ENCODE measurements at regions not wholly inside any gene's neighbourhood (a gene's known extent, or its start where the extent isn't known, plus 50 kb on each side); places are given as distances from the start of the nearest gene placed in this dataset.

- no CpG with 5 or more reads among the region's 1 CpG for WGBS, 2 experiments (ENCODE audit: extremely low coverage in 2 of 2, insufficient read length in 1 of 2)
- no peak overlapping the region for H2AK5ac ChIP-seq (ENCODE audit: low read depth, low read length)
- H2BK20ac ChIP-seq (ENCODE audit: low read depth, low read length), result no peak overlapping the region
- no peak overlapping the region for H4K5ac ChIP-seq (ENCODE audit: low read depth, low read length)
- dilution Hi-C loops (cut with HindIII; ENCODE audit: low sequenced_read_pairs, unreplicated experiment) (no loop called here), intact Hi-C loops (cut with micrococcal nuclease) (no loop called here), in situ Hi-C loops (cut with MboI; ENCODE audit: low sequenced_read_pairs) (loop anchor here (10.0 kb wide), 1 partner anchor 270 kb away; no protein-coding TSS in a partner anchor)
- DNase-seq (no peak), ATAC-seq (ENCODE audit: low read depth) (no peak)
- H3K9me3 ChIP-seq (ENCODE audit: control insufficient read depth, insufficient read depth, low read length), result no peaks in the 10 kb centered on the region
- H3K56ac ChIP-seq (ENCODE audit: extremely low read depth, insufficient read depth, low read length), result no peak overlapping the region
- no peak overlapping the region for H2BK15ac ChIP-seq (ENCODE audit: low read depth, low read length)
- POLR2A ChIA-PET (ENCODE audit: unreplicated experiment), result no interaction called here
- no peak overlapping the region for H3K4ac ChIP-seq (ENCODE audit: low read depth, low read length)
- no peak overlapping the region for H4K91ac ChIP-seq (ENCODE audit: insufficient read depth, low read depth, low read length)
- H2BK5ac ChIP-seq (ENCODE audit: low read depth, low read length, poor library complexity, severe bottlenecking), result no peak overlapping the region
- no peak overlapping the region for H3K14ac ChIP-seq (replicated peaks; ENCODE audit: low read depth, low read length)
- no peak overlapping the region for H4K8ac ChIP-seq (ENCODE audit: low read depth in 2 of 2, low read length in 2 of 2)
- H2AFZ ChIP-seq (replicated peaks; ENCODE audit: low read length, poor library complexity), result no peak overlapping the region
- H3K4me1 ChIP-seq (ENCODE audit: control insufficient read depth, insufficient read depth, low read length), result no peaks in the 10 kb centered on the region
- H3K18ac ChIP-seq (ENCODE audit: low read depth, low read length), result no peak overlapping the region
- no peak overlapping the region for H3K23ac ChIP-seq (ENCODE audit: low read depth, low read length)
- no peak overlapping the region for H3K27ac ChIP-seq (ENCODE audit: insufficient read depth, low read length)
- no peaks in the 10 kb centered on the region for H3K79me1 ChIP-seq (ENCODE audit: low read depth in 1 of 2, low read length in 2 of 2)
- no peak overlapping the region for H3K4me2 ChIP-seq (ENCODE audit: low read depth, low read length)
- TF ChIP-seq ELK1 (IDR thresholded peaks at IDR 0.05; ENCODE audit: borderline replicate concordance, low read depth, low read length) (no peak), RCOR1 (IDR thresholded peaks at IDR 0.05; ENCODE audit: insufficient replicate concordance, low read length) (no peak), POLR2A (IDR thresholded peaks at IDR 0.05; ENCODE audit: low read depth, low read length) (no peak), RAD21 (IDR thresholded peaks at IDR 0.05; ENCODE audit: low read length) (no peak), SMC3 (IDR thresholded peaks at IDR 0.05; ENCODE audit: low read depth, low read length) (no peak), CEBPB (IDR thresholded peaks at IDR 0.05; ENCODE audit: low read depth, low read length) (no peak), CHD1 (IDR thresholded peaks at IDR 0.05; ENCODE audit: low read depth, low read length) (no peak), BHLHE40 (IDR thresholded peaks at IDR 0.05; ENCODE audit: low read depth, low read length) (no peak), MAFK (IDR thresholded peaks at IDR 0.05; ENCODE audit: low read depth, low read length) (no peak), MAZ (IDR thresholded peaks at IDR 0.05; ENCODE audit: borderline replicate concordance, low read depth, low read length) (no peak), RFX5 (IDR thresholded peaks at IDR 0.05; ENCODE audit: low read depth, low read length) (no peak), MXI1 (IDR thresholded peaks at IDR 0.05; ENCODE audit: borderline replicate concordance, low read depth, low read length) (no peak), NFE2L2 (IDR thresholded peaks at IDR 0.05; ENCODE audit: low read depth, low read length) (no peak)
- no peak overlapping the region for H2AK9ac ChIP-seq (replicated peaks; ENCODE audit: low read depth, low read length, poor library complexity)
- H3K4me3 ChIP-seq (ENCODE audit: insufficient read depth, low read depth, low read length), result no peak overlapping the region
- H3K36me3 ChIP-seq (ENCODE audit: control insufficient read depth, insufficient read depth, low read length), result no peaks in the 10 kb centered on the region
- H3K27me3 ChIP-seq (ENCODE audit: control insufficient read depth, insufficient read depth, low read length), result peaks cover 71% of the 10 kb centered on the region
- no peaks in the 10 kb centered on the region for H4K20me1 ChIP-seq (ENCODE audit: insufficient read depth, low read length)
- no peak overlapping the region for H3K9ac ChIP-seq (ENCODE audit: low read depth, low read length)
- no TSS peak for BruUV-seq (replicated peaks)
- CTCF ChIA-PET, result no interaction called here
- no peak overlapping the region for H2BK120ac ChIP-seq (ENCODE audit: low read depth, low read length)
- no peaks in the 10 kb centered on the region for H3K9me1 ChIP-seq (ENCODE audit: insufficient read depth, low read length)
Observed at GRCh38 chr11:43574411-43574810, 106.1 kb upstream of the HSD17B12 start.

Measured in IMR-90 (cell line).